ENCODE measurements at regions not wholly inside any gene's neighbourhood (a gene's known extent, or its start where the extent isn't known, plus 50 kb on each side); places are given as distances from the start of the nearest gene placed in this dataset.

DNA sequence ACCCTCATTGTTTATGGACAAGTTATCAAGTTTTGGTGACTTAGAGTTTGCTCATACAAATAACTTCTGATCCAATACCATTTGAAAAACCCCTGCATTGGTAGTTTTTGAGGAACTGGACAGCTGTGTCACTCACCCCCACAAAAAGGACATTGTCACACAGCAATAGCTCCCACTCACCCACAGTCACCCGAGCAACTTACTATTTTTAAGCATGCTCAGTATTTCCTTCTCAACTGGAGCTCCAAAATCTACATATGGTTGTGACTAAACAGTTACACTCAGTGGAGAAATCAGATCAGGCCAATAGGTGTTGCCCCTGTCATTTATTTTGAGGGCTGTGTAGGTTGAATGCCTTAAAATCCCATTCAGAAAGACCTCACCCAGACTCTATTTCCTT lies 165.2 kb upstream of the AUTS2 start:
- no peak overlapping the region for H3K27ac ChIP-seq (ENCODE audit: low read depth in 1 of 2, low read length in 2 of 2)
- H3K4me3 ChIP-seq (ENCODE audit: low read depth in 1 of 3, low read length in 3 of 3), result no peak overlapping the region
- 87% methylated on average over 1 of the region's 1 CpG for WGBS
- TF ChIP-seq ZBTB33 (IDR thresholded peaks at IDR 0.05), result no peak
- no peak for DNase-seq (ENCODE audit: low spot score)
- no peaks in the 10 kb centered on the region for H3K9me3 ChIP-seq (ENCODE audit: control insufficient read depth in 4 of 4, low read length in 3 of 4)
- no peak overlapping the region for H3K9ac ChIP-seq (ENCODE audit: low read depth in 1 of 2, low read length in 2 of 2)
- H3K27me3 ChIP-seq (ENCODE audit: control insufficient read depth in 4 of 4, insufficient read depth in 4 of 4, low read length in 3 of 4), result no peaks in the 10 kb centered on the region
- peaks cover 0 to 5% (median 0%) of the 10 kb centered on the region in 4 donors for H3K4me1 ChIP-seq (ENCODE audit: control insufficient read depth in 4 of 4, insufficient read depth in 4 of 4, low read length in 3 of 4)
- H3K36me3 ChIP-seq (ENCODE audit: control insufficient read depth in 4 of 4, insufficient read depth in 3 of 4, low read depth in 1 of 4, low read length in 3 of 4), result no peaks in the 10 kb centered on the region

- Histone ChIP-seq H3K27ac (ENCODE audit: low read depth in 1 of 2, low read length in 2 of 2) (no peak overlapping the region), H3K4me1 (ENCODE audit: control insufficient read depth in 4 of 4, insufficient read depth in 4 of 4, low read length in 3 of 4) (peaks cover 0 to 5% (median 0%) of the 10 kb centered on the region in 4 donors), H3K9me3 (ENCODE audit: control insufficient read depth in 4 of 4, low read length in 3 of 4) (no peaks in the 10 kb centered on the region), H3K9ac (ENCODE audit: low read depth in 1 of 2, low read length in 2 of 2) (no peak overlapping the region), H3K27me3 (ENCODE audit: control insufficient read depth in 4 of 4, insufficient read depth in 4 of 4, low read length in 3 of 4) (no peaks in the 10 kb centered on the region), H3K4me3 (ENCODE audit: low read depth in 1 of 3, low read length in 3 of 3) (no peak overlapping the region), H3K36me3 (ENCODE audit: control insufficient read depth in 4 of 4, insufficient read depth in 3 of 4, low read depth in 1 of 4, low read length in 3 of 4) (no peaks in the 10 kb centered on the region)
- 86% methylated on average over 5 of the region's 5 CpGs for whole genome bisulfite sequencing
- no peak for DNase-seq (ENCODE audit: low spot score)
- TF ChIP-seq, protein P1, sequence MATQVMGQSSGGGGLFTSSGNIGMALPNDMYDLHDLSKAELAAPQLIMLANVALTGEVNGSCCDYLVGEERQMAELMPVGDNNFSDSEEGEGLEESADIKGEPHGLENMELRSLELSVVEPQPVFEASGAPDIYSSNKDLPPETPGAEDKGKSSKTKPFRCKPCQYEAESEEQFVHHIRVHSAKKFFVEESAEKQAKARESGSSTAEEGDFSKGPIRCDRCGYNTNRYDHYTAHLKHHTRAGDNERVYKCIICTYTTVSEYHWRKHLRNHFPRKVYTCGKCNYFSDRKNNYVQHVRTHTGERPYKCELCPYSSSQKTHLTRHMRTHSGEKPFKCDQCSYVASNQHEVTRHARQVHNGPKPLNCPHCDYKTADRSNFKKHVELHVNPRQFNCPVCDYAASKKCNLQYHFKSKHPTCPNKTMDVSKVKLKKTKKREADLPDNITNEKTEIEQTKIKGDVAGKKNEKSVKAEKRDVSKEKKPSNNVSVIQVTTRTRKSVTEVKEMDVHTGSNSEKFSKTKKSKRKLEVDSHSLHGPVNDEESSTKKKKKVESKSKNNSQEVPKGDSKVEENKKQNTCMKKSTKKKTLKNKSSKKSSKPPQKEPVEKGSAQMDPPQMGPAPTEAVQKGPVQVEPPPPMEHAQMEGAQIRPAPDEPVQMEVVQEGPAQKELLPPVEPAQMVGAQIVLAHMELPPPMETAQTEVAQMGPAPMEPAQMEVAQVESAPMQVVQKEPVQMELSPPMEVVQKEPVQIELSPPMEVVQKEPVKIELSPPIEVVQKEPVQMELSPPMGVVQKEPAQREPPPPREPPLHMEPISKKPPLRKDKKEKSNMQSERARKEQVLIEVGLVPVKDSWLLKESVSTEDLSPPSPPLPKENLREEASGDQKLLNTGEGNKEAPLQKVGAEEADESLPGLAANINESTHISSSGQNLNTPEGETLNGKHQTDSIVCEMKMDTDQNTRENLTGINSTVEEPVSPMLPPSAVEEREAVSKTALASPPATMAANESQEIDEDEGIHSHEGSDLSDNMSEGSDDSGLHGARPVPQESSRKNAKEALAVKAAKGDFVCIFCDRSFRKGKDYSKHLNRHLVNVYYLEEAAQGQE (IDR thresholded peaks at IDR 0.05), result no peak
- TF ChIP-seq GABPA (IDR thresholded peaks at IDR 0.05 in 1 of 2, conservative IDR thresholded peaks at IDR 0.05 in 1 of 2) (no peak), HNF4G (IDR thresholded peaks at IDR 0.05) (no peak), RAD21 (IDR thresholded peaks at IDR 0.05) (no peak), FOXA2 (IDR thresholded peaks at IDR 0.05) (no peak), ZBTB33 (IDR thresholded peaks at IDR 0.05) (no peak), CTCF (IDR thresholded peaks at IDR 0.05; ENCODE audit: low read depth, low read length, missing input control) (no peak), RXRA (IDR thresholded peaks at IDR 0.05) (no peak), FOXA1 (IDR thresholded peaks at IDR 0.05) (no peak), YY1 (IDR thresholded peaks at IDR 0.05) (no peak)
These were observed 163.9 kb upstream of the AUTS2 start for GRCh38 chr7:69434398-69434815.
